NCI-H82 (cell line): ENCODE measurements at regions not wholly inside any gene's neighbourhood (a gene's known extent, or its start where the extent isn't known, plus 50 kb on each side); places are given as distances from the start of the nearest gene placed in this dataset.
A peak's percentile ranks its signal among the peaks of the same experiment; 100 is the strongest.

ENCODE experiments used
- DNase-seq: peaks from one replicate; lab custom pipeline; 2025; lab: John Stamatoyannopoulos, UW

- DNase-seq, result peak; percentile 59
Observed at GRCh38 chr2:18379870-18380269, 180.6 kb downstream of the RDH14 start.

GRCh38 chr2:18378020-18378653 lies 182.3 kb downstream of the RDH14 start:
- peak; percentile 77 for DNase-seq

GRCh38 chr2:18376936-18377335 lies 183.5 kb downstream of the RDH14 start:
- DNase-seq, result no peak

DNA sequence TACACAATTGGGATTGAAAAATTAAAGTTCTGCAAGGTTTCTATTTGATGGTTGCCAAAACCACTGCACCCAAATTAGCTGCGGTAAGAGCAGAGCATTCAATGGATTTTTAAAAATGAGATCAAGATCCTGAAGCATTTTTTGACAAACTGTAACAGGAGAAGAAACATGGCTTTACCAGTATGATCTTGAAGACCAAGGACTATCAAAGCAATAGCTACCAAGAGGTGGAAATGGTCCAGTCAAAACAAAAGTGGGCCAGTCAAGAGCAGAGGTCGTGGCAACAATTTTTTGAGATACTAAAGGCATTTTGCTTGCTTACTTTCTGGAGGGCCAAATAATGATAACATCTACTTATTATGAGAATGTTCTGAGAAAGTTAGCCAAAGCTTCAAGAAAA lies 186.8 kb downstream of the RDH14 start:
- no peak for DNase-seq

- no peak for DNase-seq
Observed at GRCh38 chr2:18373081-18373480, 187.4 kb downstream of the RDH14 start.

DNA sequence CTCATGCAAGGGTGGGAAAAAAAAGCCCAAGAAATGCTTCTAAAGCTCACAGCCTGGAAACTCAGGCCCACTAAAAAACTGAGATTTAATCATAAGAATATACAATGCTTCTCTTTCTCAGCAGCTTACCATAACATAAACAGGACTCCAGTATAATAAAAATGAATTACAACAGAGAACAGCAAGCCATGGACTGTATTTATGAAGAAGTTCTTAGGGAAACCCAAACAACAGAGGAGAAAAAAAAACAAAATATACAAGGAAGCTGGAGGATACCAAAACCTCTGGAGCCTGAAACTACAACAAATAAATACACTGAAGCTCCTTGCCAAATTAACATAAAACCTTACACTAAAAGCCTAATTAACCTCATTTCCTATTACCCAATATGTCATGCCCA lies 187.8 kb downstream of the RDH14 start:
- DNase-seq, result no peak

- DNase-seq, result no peak
Observed at GRCh38 chr2:18369760-18370159, 190.7 kb downstream of the RDH14 start.

DNA sequence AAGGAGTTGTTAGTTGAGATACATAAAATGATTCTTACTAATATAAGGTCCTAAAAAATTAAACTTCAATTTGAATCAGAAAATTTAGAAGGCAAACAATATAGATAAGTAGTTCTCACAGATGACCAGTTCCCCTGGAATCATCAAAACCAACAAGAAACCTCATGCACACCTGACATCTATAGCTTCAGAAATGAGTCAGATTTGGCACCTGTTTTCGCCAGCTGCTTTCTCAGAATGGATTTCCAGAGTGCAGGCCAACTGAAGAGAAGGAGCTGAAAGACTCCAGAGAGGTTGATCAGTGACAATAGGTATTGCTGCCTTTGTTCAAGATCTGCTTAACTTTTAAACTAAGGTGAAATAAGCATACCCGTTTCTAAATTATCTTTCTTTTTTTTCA lies 192.4 kb downstream of the RDH14 start:
- no peak for DNase-seq

GRCh38 chr2:18365342-18365741 lies 195.1 kb downstream of the RDH14 start:
- no peak for DNase-seq

GRCh38 chr2:18363348-18363747 lies 197.1 kb downstream of the RDH14 start:
- no peak for DNase-seq

DNA sequence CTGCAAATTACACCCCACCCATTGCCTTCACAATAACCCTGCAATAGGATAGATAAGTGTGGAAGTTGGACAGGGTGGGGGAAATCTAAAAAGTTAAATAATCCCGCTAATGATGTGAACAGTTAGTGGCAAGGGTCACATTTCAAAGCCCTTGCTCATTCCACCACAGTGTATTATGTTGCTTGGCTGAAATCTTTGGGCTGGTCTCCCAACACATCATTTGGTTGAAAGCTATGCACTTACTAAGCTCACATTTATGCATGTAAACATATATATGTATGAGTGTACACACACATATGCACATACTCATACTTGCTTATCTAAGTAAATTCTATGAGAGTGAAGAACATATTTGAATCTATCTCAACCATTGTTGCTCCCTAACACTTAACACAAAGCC lies 197.8 kb downstream of the RDH14 start:
- DNase-seq, result no peak

GRCh38 chr2:18357537-18357936 lies 202.9 kb downstream of the RDH14 start:
- no peak for DNase-seq

GRCh38 chr2:18356676-18357075 lies 203.8 kb downstream of the RDH14 start:
- DNase-seq, result no peak

DNA sequence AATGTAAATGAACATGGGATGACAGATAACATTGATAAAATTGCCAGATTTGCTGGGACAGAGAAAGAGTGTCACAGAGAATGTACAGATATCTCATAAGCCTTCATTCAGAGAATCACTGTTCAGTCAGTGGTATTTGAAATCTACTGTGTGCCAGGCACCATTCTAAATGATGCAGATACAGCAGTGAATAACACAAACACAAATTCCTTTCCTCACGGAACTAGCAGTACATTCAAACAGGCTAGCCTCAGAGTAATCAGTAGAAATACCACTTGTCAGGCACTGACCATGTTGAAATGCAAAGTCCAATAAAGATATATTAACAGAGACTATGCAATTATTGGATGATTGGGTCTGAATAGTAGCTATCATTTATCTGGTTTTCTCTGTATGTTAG lies 211.0 kb downstream of the RDH14 start:
- DNase-seq, result no peak

DNA sequence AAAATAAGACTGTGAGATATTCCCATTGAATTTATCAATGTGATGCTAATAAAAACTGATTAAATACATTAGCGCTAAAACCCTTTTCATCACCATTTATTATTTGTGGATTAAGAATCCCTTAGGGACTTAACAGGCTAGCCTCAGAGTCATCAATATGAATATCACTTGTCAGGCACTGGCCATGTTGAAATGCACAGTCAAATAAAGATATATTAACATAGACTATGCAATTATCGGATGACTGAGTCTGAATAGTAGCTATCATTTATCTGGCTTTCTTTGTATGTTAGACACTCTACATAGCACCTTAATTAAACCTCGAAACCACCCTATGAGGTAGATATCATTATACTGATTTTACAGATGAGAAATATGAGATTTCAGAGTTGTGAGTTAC lies 213.6 kb downstream of the RDH14 start:
- no peak for DNase-seq

- no peak for DNase-seq
Observed at GRCh38 chr2:18346344-18346743, 214.1 kb downstream of the RDH14 start.

GRCh38 chr2:18345848-18346247 lies 214.6 kb downstream of the RDH14 start:
- peak; percentile 11 for DNase-seq

DNA sequence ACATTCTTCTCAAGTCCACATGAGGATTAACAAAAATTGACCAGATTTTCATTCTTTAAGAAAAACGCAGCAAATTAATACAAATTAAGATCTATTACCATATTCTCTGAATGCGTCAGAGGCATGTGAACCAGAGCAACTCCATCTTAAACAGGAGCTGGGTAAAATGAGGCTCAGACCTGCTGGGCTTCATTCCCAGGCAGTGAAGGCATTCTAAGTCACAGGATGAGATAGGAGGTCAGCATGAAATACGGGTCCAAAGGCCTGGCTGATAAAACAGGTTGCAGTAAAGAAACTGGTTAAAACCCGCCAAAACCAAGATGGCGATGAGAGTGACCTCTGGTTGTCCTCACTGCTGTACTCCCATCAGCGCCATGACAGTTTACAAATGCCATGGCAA lies 217.6 kb downstream of the RDH14 start:
- no peak for DNase-seq

GRCh38 chr2:18339326-18339725 lies 221.1 kb downstream of the RDH14 start:
- DNase-seq, result no peak

DNA sequence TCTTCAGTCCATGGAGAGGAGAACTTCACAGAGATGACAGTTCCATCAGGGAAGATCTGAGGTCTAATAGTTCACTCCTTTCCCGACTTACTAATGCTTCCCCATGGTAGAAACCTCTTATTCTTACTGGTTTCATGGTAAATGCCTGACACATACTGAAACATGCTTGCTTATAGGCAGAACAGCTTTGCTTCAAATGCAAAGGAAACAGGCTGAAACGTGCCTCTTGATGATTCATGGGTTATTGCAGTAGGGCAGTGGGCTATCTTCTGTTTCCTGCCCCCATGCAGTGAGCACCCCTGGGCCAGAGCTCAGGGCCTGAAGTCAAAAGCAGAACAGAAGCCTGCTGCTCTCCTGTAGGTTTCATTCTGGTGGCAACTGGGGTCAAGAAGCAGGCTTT lies 223.5 kb downstream of the RDH14 start:
- no peak for DNase-seq

GRCh38 chr2:18332477-18332876 lies 228.0 kb downstream of the RDH14 start:
- no peak for DNase-seq

GRCh38 chr2:18325118-18325517 lies 235.3 kb downstream of the RDH14 start:
- no peak for DNase-seq

GRCh38 chr2:18319987-18320386 lies 240.5 kb downstream of the RDH14 start:
- no peak for DNase-seq

DNA sequence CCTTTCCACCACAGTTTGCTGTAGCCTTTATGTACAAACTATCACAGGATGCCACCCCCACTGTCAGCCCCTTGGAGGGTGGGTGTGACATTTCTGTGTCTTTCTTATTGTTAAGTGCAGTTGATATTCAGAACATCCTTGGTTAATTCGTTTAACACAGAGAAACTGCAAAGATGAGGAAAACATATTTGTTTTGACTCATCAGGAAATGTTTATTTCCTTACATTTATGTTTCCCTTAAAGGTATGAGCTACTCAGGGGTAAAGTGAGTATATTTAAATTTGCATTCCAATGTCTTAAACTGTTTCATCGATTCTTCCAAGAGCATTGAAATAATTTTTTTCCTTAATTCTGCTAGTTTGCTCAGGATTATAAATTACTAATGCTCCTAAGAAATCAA lies 243.4 kb downstream of the RDH14 start:
- DNase-seq, result no peak

GRCh38 chr2:18312818-18313217 lies 247.6 kb downstream of the RDH14 start:
- no peak for DNase-seq
